HG02610 (cell line): ENCODE measurements at regions not wholly inside any gene's neighbourhood (a gene's known extent, or its start where the extent isn't known, plus 50 kb on each side); places are given as distances from the start of the nearest gene placed in this dataset.
A peak's percentile ranks its signal among the peaks of the same experiment; 100 is the strongest.
"Not testable (repeated sequence)": the region's sequence is repeated elsewhere in the genome, so short reads cannot be mapped to it uniquely, and the experiment has no call there.

Source experiments
- ATAC-seq: cut with Tn5 transposase; IDR thresholded peaks from one replicate; pipeline ENCODE4 v1.9.1; 2021; ENCODE audit warnings: mild to moderate bottlenecking, moderate library complexity; ENCODE audit not compliant: unreplicated experiment

GRCh38 chr14:53619691-53620231 is 336.9 kb downstream of the BMP4 start:
- ATAC-seq: no peak

DNA sequence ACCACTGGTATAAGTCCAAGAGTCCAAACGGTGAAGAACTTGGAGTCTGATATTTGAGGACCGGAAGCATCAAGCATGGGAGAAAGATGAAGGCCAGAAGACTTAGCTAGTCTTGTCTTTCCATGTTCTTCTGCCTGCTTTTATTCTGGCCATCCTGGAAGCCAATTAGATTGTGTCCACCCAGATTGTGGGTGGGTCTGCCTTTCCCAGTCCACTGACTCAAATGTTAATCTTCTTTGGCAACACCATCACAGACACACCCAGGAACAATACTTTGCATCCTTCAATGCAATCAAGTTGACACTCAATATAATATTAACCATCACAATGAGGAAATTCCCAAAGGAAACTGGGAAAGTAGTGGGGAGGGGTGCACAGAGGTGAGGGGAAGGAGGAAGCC is 340.1 kb downstream of the BMP4 start:
- not testable (repeated sequence) for ATAC-seq

GRCh38 chr14:53615252-53615651 is 341.4 kb downstream of the BMP4 start:
- no peak for ATAC-seq

DNA sequence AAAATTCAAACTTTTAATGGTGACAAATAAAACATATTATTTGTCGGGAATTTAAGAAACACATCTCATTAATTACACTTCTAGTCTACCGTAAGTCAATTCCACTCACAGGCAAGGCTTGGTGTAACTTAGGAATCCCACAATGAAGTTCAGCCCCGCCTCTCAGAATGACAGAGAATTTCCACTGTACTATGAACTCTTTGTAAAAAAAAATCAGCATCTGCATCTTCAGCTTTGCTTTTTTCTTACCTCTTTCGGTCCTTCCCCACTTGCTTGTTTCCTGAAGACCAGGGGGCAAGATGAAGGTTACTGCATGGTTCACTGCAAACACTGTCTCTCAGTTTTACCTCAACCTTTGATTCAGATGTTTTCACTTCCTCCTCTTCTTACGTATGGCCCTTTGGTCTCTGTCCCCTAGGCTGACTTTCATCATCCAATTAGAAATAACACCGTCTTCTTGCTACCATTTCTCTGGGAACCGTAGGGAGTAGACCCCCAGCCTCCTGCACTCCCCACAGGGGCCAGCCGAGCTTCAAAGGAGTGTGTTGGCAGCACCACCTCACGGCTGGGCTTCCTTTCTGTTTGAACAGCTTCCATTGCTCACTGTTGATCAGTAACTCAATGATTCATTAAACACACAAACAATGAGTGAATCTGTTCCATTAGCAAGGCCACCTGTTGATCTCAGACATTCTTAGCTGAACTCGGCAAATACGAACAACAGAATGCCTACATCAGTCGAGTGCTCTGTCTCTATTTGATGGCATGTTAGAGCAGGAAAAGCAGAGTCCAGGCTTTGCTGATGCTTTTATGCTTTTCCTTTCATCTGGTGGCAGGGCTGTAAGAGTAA is 343.0 kb downstream of the BMP4 start:
- peak; percentile 97 for ATAC-seq

DNA sequence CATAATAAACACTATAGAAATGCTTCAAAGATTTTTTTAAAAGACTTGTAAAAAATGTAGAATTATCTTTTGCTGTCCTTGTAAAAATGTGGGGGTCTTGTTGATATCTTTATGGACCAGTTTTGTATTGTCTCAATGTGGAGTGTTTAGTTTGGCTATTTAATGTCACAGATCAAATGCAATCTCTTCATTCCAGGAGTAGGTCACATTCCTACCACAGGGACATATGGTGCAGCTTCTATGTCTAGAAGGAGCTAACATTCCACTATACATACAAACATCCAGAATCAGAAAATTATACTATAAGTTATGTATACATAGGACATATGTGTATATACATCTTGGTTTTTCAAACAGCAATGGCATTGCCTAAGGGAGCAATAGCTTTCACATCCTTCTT is 345.7 kb downstream of the BMP4 start:
- no peak for ATAC-seq

DNA sequence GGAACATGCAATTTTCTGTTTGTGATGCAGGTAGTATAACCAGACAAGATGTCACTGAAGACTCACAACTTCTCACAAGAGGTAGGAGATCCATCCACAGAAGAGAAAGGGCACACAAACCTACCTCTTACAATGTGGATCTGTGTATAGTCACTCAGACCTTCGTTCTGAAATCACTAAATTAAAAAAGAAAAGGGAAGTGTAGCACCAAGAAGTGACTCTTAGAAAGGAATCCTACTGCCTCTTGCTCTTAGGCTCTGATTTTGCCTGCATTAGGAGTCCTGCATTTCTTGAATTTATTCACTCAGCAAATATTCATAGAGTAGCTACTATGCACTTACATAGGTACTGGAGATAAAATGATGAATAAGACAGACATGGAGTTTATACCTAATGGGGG is 347.6 kb downstream of the BMP4 start:
- ATAC-seq: no peak

DNA sequence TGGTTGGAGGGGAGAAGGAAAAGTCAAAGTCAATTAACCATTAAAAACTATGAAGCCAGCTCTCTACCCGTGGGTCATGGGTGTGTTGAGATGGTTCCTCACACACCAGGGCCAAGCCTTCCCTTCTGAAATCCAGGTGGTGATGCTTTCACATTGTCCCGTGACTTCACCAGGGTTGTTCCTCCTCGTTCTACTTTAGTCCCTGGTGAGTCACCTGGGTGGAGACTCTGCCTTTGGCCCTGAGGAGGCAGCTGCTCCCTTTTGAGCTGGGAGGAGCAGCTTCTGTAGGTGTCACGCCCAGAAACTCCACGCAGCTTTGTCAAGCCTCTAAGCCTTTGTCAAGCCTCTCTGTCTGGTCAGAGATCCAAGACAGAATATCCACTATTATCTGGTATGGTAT is 348.3 kb downstream of the BMP4 start:
- ATAC-seq: peak; percentile 59

DNA sequence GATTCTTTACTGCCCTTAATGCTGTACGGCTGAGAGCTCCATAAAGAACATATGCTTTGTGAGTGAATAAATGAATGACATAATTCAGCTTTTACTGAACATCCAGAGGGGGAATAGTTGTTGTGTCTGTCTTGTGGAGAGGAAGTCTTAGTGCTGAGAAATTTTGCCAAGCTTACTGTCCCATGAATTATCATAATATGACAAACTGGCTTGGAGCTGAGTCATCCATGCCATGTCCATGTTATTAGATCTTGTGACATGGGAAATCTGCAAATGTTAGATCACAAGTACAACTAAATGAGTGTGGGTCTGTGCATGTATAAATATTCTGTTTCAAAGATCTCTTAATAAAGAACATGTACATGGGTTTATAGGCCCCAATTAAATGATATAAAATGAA is 350.4 kb downstream of the BMP4 start:
- ATAC-seq: no peak

GRCh38 chr14:53605562-53605961 is 351.1 kb downstream of the BMP4 start:
- no peak for ATAC-seq

DNA sequence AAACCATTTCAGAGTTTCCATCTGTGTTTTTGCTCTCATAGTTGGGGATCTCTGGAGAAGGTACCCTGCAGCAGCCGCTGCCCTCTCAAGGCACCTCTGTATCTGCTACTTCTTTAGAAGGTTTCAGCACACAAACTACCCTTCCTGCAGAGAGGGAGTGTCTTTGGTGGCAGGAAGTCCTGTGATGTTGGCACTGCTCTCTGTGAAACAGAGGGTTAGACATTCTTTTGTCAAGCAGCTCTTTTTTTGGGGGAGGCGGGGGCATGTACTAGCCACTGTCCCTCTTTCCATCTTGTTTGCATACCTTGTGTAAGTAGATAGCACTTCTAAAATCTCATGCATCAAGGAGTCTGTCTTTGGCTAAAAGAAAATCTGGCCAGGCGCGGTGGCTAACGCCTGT is 352.6 kb downstream of the BMP4 start:
- no peak for ATAC-seq

- ATAC-seq: no peak
These were observed 355.2 kb downstream of the BMP4 start for GRCh38 chr14:53601409-53601808.

- no peak for ATAC-seq
These were observed 357.2 kb downstream of the BMP4 start for GRCh38 chr14:53599221-53599945.

GRCh38 chr14:53596853-53597525 is 359.6 kb downstream of the BMP4 start:
- no peak for ATAC-seq

GRCh38 chr14:53591816-53592215 is 364.8 kb downstream of the BMP4 start:
- no peak for ATAC-seq

GRCh38 chr14:53581504-53581903 is 375.1 kb downstream of the BMP4 start:
- no peak for ATAC-seq

DNA sequence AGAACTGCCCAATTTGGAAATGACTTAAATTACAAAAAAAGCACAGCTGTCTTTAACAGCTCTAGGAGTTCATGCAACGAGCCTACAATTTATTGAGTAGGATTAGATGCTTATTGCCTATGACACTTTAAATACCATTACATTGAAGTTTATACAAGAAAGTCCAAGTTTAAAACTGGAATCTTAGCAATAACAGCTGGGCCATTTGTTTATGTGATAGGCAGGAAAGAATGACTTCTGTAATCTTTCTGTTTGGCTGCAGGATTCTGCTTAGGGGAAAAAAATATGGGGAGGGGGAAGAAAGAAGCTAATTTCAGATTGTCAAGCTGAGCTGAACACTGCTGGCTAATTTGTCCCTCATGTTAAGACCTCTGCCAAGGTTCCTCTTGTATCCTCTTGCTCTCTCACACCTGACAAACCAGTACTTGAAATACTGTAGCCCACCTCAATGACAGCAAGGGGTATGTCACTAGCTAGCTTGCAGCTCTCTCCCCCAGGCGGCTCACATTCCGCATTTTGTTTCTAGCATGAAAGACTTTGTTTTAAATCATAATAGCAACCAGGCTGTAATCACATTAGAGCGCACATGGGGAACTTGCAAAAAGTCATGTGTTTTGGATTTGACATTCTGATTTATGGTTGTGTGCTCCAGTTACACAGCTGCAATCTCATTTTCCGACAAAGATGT is 384.8 kb downstream of the BMP4 start:
- ATAC-seq: no peak

DNA sequence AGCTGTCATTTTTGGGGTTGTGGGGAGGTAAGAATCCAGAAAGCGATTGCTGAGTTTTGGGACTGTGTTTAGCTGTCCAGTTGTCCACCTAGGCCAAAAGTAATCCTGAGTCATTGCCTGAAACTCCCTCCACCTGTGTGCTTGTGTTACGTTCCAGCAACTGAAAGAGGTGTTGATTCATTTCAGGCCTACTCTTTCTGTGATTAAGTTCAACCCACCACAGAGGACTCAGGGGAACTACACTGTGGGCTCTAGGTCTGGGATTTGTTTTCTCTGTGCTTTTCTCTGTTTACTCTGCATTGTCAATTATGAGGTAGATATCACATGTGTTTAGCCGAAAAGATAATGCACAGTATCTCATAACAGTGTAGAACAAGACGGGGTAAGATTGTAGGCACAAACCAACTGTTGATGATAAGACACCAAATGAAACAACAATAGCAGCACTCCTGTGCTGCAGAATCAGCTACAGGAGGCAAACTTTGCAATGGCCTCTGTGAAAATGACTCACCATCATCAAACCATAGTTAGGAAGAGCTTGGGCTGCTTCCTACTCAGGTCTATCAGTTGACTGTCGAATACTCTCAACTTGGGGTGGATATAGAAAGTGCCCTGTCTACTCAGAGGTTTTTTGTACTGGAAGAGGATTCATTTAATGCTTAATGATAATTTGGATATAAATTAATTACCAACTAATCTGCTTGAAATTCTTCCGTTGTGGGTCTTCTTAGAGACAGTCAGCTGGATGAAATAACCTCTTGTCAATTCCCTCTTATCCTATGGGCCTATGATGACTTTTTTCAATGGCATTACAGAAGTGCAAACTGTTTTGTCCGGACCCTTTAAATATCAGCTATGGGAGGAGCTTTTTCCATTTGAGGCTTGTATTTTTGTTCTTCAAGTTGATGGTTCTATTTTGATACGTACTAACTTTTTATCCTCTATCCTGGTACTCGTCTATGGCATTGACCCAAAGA is 385.9 kb downstream of the BMP4 start:
- ATAC-seq: peak; percentile 97

- ATAC-seq: no peak
These were observed 387.2 kb downstream of the BMP4 start for GRCh38 chr14:53569446-53569845.

DNA sequence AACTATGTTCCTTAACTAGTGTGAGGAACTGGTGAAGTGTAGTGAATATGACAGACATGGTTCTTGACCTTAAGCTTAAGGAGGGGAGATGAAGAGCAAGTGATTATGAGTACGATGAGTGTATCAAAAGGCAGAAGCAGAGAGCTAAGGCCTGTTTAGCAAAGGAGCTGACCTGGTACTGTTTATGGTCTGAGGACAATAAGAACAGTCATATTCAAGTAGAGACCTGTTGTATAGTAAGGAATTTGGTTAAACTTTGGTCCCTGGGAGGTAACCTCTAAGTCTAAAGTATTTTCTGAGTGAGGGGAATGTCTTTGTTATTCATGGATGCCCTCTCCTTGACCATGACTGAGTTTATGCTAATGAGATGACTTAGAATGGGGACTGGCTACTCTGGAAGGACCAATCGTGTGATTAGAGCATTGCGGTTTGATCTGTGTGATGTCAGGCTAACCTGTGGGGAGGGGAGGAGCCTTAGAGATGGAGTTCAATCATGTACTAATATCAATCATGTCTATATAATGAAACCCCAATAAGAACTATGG is 389.3 kb downstream of the BMP4 start:
- ATAC-seq: no peak
